Trophoblast cell (in vitro differentiated cells and primary cell): ENCODE measurements at regions not wholly inside any gene's neighbourhood (a gene's known extent, or its start where the extent isn't known, plus 50 kb on each side); places are given as distances from the start of the nearest gene placed in this dataset.

ENCODE experiments used
- DNase-seq, 2 donors: peaks; one replicate each; pipeline ENCODE4 v3.0.0-alpha.2; 2016
- H2AFZ ChIP-seq: 2 replicates; pipeline ENCODE4 v1.6.1; 2013; ENCODE audit warnings: low read length, moderate library complexity, mild to moderate bottlenecking; ENCODE audit not compliant: insufficient read depth, poor library complexity
- H2AK5ac ChIP-seq: 2 replicates; pipeline ENCODE4 v1.6.1; 2013; ENCODE audit warnings: mild to moderate bottlenecking, low read length
- H2BK120ac ChIP-seq: 2 replicates; pipeline ENCODE4 v1.6.1; 2013; ENCODE audit warnings: low read length, mild to moderate bottlenecking, moderate library complexity; ENCODE audit not compliant: insufficient read depth, poor library complexity
- H2BK12ac ChIP-seq: 2 replicates; pipeline ENCODE4 v1.6.1; 2013; ENCODE audit warnings: mild to moderate bottlenecking, low read length, moderate library complexity
- H2BK5ac ChIP-seq: 2 replicates; pipeline ENCODE4 v1.6.1; 2013; ENCODE audit warnings: low read length, low read depth, moderate library complexity, mild to moderate bottlenecking; ENCODE audit not compliant: poor library complexity
- H3K14ac ChIP-seq: 2 replicates; pipeline ENCODE4 v1.6.1; 2013; ENCODE audit warnings: mild to moderate bottlenecking, low read length
- H3K18ac ChIP-seq: 2 replicates; pipeline ENCODE4 v1.6.1; 2013; ENCODE audit warnings: mild to moderate bottlenecking, low read length
- H3K23ac ChIP-seq: 2 replicates; pipeline ENCODE4 v1.6.1; 2013; ENCODE audit warnings: low read length
- H3K27ac ChIP-seq: 2 replicates; pipeline ENCODE4 v1.5.1; 2013; ENCODE audit warnings: low read depth, mild to moderate bottlenecking, inconsistent platforms, low read length, moderate library complexity
- H3K27me3 ChIP-seq: 2 replicates; pipeline ENCODE4 v1.6.1; 2013; ENCODE audit warnings: inconsistent platforms, mild to moderate bottlenecking, low read length, moderate library complexity; ENCODE audit not compliant: insufficient read depth
- H3K36me3 ChIP-seq, 2 experiments: 1 replicate in 1 of 2; 2 replicates in 1 of 2; pipeline ENCODE4 v1.6.1; 2013; ENCODE audit warnings: low read length in 2 of 2, mild to moderate bottlenecking in 2 of 2, moderate library complexity in 1 of 2; ENCODE audit not compliant: insufficient read depth in 2 of 2, control insufficient read depth in 1 of 2
- H3K4ac ChIP-seq: 2 replicates; pipeline ENCODE4 v1.6.1; 2013; ENCODE audit warnings: low read depth, mild to moderate bottlenecking, low read length, moderate library complexity
- H3K4me1 ChIP-seq, 2 experiments: 1 replicate in 1 of 2; 2 replicates in 1 of 2; pipeline ENCODE4 v1.6.1; 2013; ENCODE audit warnings: low read length in 2 of 2, mild to moderate bottlenecking in 2 of 2, moderate library complexity in 1 of 2; ENCODE audit not compliant: insufficient read depth in 2 of 2, control insufficient read depth in 1 of 2
- H3K4me2 ChIP-seq: 2 replicates; pipeline ENCODE4 v1.6.1; 2013; ENCODE audit warnings: inconsistent platforms, mild to moderate bottlenecking, low read length, moderate library complexity
- H3K4me3 ChIP-seq: 2 replicates; pipeline ENCODE4 v1.5.1; 2013; ENCODE audit warnings: mild to moderate bottlenecking, low read depth, low read length, inconsistent platforms
- H3K79me1 ChIP-seq: one replicate; pipeline ENCODE4 v1.6.1; 2013; ENCODE audit warnings: low read length
- H3K79me2 ChIP-seq: 2 replicates; pipeline ENCODE4 v1.6.1; 2013; ENCODE audit warnings: low read length, mild to moderate bottlenecking; ENCODE audit not compliant: control insufficient read depth, insufficient read depth, poor library complexity
- H3K9ac ChIP-seq: 2 replicates; pipeline ENCODE4 v1.6.1; 2013; ENCODE audit warnings: mild to moderate bottlenecking, low read length
- H3K9me3 ChIP-seq: 2 replicates; pipeline ENCODE4 v1.6.1; 2013; ENCODE audit warnings: low read depth, mild to moderate bottlenecking, control low read depth, inconsistent platforms, low read length; ENCODE audit not compliant: insufficient read depth
- H4K12ac ChIP-seq: 2 replicates; pipeline ENCODE4 v1.6.1; 2013; ENCODE audit warnings: low read depth, mild to moderate bottlenecking, low read length, moderate library complexity
- H4K8ac ChIP-seq: 2 replicates; pipeline ENCODE4 v1.6.1; 2013; ENCODE audit warnings: low read depth, mild to moderate bottlenecking, low read length, moderate library complexity
- H4K91ac ChIP-seq: one replicate; pipeline ENCODE4 v1.6.1; 2013; ENCODE audit warnings: low read depth, mild to moderate bottlenecking, low read length, moderate library complexity
- WGBS: extraction: QIAGEN DNeasy Blood & Tissue Kit; methylation state at CpG from one replicate; pipeline ENCODE4 v1.1.7; 2013; ENCODE audit warnings: missing lambda C conversion rate; ENCODE audit not compliant: insufficient read length, insufficient coverage; ENCODE audit errors: extremely low coverage; 5-methylcytosine and 5-hydroxymethylcytosine counted together

DNA sequence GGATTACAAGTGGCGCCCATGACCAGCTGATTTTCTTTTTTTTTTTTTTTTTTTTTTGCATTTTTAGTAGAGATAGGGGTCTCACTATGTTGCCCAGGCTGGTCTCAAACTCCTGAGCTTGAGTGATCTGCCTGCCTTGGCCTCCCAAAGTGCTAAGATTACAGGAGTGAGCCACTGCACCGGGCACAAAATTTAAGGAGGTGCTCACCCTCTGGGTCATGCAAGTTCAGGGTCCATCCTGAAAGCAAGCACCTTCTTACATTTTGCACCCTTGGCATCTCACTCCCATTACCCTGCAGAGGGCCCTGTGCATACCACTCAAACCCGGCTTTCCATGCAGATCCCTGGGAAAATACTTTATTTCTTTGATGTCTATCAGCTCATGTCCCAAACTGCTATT, 95.6 kb upstream of the ADRA1B start:
- no peak overlapping the region for H3K14ac ChIP-seq
- H3K4me1 ChIP-seq: peaks cover 0 to 8% of the 10 kb centered on the region in 2 experiments
- no peak overlapping the region for H4K91ac ChIP-seq
- H2AFZ ChIP-seq: no peak overlapping the region
- no peak overlapping the region for H3K4me2 ChIP-seq
- H3K79me1 ChIP-seq: peaks cover 4% of the 10 kb centered on the region
- no peak overlapping the region for H3K23ac ChIP-seq
- no peak overlapping the region for H2BK12ac ChIP-seq
- no peak overlapping the region for H2BK120ac ChIP-seq
- no peaks in the 10 kb centered on the region for H3K27me3 ChIP-seq
- no peaks in the 10 kb centered on the region for H3K79me2 ChIP-seq
- no peak overlapping the region for H2AK5ac ChIP-seq
- no peak overlapping the region for H4K8ac ChIP-seq
- H3K4me3 ChIP-seq: no peak overlapping the region
- H3K18ac ChIP-seq: no peak overlapping the region
- no peaks in the 10 kb centered on the region for H3K36me3 ChIP-seq
- H4K12ac ChIP-seq: no peak overlapping the region
- DNase-seq: no peak
- H3K9me3 ChIP-seq: no peaks in the 10 kb centered on the region
- H2BK5ac ChIP-seq: no peak overlapping the region
- no peak overlapping the region for H3K9ac ChIP-seq
- H3K4ac ChIP-seq: no peak overlapping the region
- no CpG with 5 or more reads among the region's 3 CpGs for WGBS
- no peak overlapping the region for H3K27ac ChIP-seq

DNA sequence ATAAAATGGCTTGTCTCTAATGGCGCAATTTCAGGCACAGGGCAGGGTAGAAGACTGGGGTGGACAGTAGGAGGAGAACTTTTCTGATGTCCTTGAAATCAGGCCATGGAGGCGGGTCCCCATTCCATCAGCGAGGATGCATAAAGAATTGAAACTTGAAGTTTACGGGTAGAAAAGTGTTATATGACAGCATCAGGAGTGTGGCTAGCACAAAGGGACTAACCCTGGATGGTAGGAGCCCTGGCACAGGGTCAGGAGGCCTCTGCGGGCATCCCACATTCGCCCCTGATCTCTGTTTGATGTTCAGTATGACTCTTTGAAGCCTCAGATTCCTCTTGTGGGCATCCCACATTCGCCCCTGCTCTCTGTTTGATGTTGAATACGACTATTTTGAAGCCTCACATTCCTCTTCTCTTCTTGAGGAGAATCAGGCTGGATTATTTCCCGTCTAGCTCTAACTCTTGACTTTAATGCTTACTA, 94.8 kb upstream of the ADRA1B start:
- Histone ChIP-seq H4K12ac (no peak overlapping the region), H3K27me3 (no peaks in the 10 kb centered on the region), H2BK120ac (no peak overlapping the region), H3K36me3 (no peaks in the 10 kb centered on the region), H3K4me3 (no peak overlapping the region), H3K79me1 (peaks cover 2% of the 10 kb centered on the region), H2AK5ac (no peak overlapping the region), H3K9ac (no peak overlapping the region), H4K91ac (no peak overlapping the region), H3K14ac (no peak overlapping the region), H3K23ac (no peak overlapping the region), H4K8ac (no peak overlapping the region), H2BK12ac (no peak overlapping the region), H3K4ac (no peak overlapping the region), H3K4me1 (peaks cover under 1 to 12% of the 10 kb centered on the region in 2 experiments), H3K79me2 (no peaks in the 10 kb centered on the region), H2AFZ (no peak overlapping the region), H3K27ac (no peak overlapping the region), H3K9me3 (no peaks in the 10 kb centered on the region), H3K18ac (no peak overlapping the region), H2BK5ac (no peak overlapping the region), H3K4me2 (no peak overlapping the region)
- no peak for DNase-seq
- WGBS: no CpG with 5 or more reads among the region's 9 CpGs

DNA sequence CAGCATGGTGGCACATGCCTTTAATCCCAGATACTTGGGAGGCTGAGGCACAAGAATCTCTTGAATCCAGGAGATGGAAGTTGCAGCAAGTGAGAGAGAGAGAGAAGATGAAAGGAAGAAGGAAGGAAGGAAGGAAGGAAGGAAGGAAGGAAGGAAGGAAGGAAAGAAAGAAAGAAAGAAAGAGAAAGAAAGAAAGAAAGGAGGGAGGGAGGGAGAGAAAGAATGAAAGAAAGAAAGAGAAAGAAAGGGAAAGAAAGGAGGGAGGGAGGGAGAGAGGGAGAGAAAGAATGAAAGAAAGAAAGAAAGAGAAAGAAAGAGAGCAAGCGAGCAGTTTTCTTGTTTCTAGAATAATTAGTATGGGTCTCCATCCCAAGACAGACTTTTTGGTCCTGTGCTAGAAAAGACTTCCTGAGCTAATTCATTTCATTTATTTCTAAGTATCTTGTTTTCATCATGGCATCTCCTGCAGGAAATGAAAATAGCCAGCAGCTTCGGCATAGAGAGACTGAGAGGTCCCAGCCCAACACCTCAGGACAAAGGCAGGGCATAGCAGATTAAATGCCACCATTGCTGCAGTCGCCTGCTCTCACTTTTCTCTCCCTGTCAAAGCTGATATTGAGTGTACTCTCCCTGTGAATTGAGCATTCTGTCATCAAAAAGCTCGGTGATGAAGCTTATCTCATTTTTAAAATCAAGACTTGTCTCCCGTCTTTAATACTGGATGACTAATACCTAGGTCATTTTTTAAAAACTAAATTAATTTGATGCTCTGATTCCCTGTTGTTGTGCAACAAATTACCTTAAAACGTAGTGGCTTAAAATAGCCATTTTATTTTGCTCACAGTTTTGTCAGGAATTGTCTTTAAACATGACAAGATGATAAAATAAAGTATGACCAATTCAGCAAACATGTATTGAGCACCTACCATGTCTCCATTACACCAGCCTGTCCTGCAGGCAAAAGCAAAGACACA, 91.8 kb upstream of the ADRA1B start:
- Histone ChIP-seq H3K9me3 (no peaks in the 10 kb centered on the region), H3K14ac (no peak overlapping the region), H3K4me1 (peaks cover 6 to 14% of the 10 kb centered on the region in 2 experiments), H3K27ac (no peak overlapping the region), H3K36me3 (no peaks in the 10 kb centered on the region), H3K4me2 (no peak overlapping the region), H2BK120ac (no peak overlapping the region), H2BK12ac (no peak overlapping the region), H3K23ac (no peak overlapping the region), H3K18ac (no peak overlapping the region), H3K4ac (no peak overlapping the region), H4K12ac (no peak overlapping the region), H2BK5ac (no peak overlapping the region), H2AFZ (no peak overlapping the region), H3K9ac (no peak overlapping the region), H4K91ac (no peak overlapping the region), H2AK5ac (no peak overlapping the region), H3K27me3 (no peaks in the 10 kb centered on the region), H3K79me1 (peaks cover 1% of the 10 kb centered on the region), H3K79me2 (no peaks in the 10 kb centered on the region), H4K8ac (no peak overlapping the region), H3K4me3 (no peak overlapping the region)
- DNase-seq: no peak
- WGBS: no CpG with 5 or more reads among the region's 6 CpGs

DNA sequence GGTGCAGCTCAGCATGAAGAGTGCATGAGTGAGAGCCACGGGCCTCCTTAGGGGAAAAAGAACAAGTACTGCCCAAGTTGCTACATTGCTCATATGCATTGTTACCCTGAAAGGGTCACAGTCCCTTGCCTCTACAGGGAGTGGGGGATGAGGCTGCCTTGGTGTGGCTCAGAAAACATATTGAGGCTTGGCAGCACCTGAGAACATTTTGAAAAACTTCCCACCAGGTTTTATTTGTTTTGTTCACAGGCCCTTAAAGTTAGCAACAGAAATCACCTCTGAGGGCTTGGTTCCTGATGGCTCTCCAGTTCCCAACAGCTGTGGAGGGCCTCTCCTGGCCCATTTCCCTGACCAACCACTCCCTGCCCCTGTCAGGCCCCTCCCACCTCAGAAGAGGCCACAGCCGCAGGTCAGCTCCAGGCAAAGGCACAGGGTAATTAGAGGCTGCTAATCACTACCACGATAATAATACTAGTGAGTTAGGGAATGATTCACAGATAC, 90.7 kb upstream of the ADRA1B start:
- Histone ChIP-seq H3K79me1 (peaks cover 1% of the 10 kb centered on the region), H3K18ac (no peak overlapping the region), H3K79me2 (no peaks in the 10 kb centered on the region), H3K9ac (no peak overlapping the region), H4K12ac (no peak overlapping the region), H4K91ac (no peak overlapping the region), H3K14ac (no peak overlapping the region), H2BK5ac (no peak overlapping the region), H3K4ac (no peak overlapping the region), H3K4me3 (no peak overlapping the region), H2AK5ac (no peak overlapping the region), H3K36me3 (no peaks in the 10 kb centered on the region), H2AFZ (no peak overlapping the region), H2BK12ac (no peak overlapping the region), H3K27ac (no peak overlapping the region), H3K4me2 (no peak overlapping the region), H3K27me3 (no peaks in the 10 kb centered on the region), H3K4me1 (peaks cover 6 to 10% of the 10 kb centered on the region in 2 experiments), H3K9me3 (no peaks in the 10 kb centered on the region), H2BK120ac (no peak overlapping the region), H4K8ac (no peak overlapping the region), H3K23ac (no peak overlapping the region)
- DNase-seq: no peak
- WGBS: no CpG with 5 or more reads among the region's 3 CpGs
